ENCODE measurements at regions not wholly inside any gene's neighbourhood (a gene's known extent, or its start where the extent isn't known, plus 50 kb on each side); places are given as distances from the start of the nearest gene placed in this dataset.

DNA sequence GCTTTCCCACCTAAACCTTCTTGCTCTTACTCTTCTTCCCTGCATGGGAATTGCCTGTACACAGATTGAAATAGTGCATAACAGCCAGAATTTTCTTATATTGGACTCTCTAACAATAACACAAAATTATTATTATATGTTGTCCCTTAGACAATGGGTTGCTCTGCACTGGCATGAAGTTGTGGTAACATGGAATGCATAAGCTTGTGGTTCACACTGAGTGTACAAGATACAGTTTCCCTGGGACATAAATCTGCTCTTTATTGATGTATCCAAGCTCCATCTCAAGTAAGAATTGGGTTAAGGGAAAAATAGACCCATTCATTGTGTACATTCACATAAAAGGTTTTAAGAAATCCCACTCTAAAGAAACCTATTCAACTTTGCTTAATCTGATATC is 114.4 kb upstream of the NTF3 start:
- Mint-ChIP-seq H3K9me3 (ENCODE audit: low read depth) (peaks cover 52% of the 10 kb centered on the region), H3K36me3 (ENCODE audit: insufficient read depth) (peaks cover 6% of the 10 kb centered on the region), H3K27ac (no peak overlapping the region), H3K27me3 (peaks cover 6% of the 10 kb centered on the region), H3K4me3 (ENCODE audit: low read depth) (no peak overlapping the region), H3K4me1 (ENCODE audit: low read depth) (peaks cover 3% of the 10 kb centered on the region)
- TF ChIP-seq, protein P1, sequence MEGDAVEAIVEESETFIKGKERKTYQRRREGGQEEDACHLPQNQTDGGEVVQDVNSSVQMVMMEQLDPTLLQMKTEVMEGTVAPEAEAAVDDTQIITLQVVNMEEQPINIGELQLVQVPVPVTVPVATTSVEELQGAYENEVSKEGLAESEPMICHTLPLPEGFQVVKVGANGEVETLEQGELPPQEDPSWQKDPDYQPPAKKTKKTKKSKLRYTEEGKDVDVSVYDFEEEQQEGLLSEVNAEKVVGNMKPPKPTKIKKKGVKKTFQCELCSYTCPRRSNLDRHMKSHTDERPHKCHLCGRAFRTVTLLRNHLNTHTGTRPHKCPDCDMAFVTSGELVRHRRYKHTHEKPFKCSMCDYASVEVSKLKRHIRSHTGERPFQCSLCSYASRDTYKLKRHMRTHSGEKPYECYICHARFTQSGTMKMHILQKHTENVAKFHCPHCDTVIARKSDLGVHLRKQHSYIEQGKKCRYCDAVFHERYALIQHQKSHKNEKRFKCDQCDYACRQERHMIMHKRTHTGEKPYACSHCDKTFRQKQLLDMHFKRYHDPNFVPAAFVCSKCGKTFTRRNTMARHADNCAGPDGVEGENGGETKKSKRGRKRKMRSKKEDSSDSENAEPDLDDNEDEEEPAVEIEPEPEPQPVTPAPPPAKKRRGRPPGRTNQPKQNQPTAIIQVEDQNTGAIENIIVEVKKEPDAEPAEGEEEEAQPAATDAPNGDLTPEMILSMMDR (IDR thresholded peaks at IDR 0.05; ENCODE audit: unreplicated experiment) = no peak
- DNase-seq (ENCODE audit: low spot score, unreplicated experiment) = no peak

DNA sequence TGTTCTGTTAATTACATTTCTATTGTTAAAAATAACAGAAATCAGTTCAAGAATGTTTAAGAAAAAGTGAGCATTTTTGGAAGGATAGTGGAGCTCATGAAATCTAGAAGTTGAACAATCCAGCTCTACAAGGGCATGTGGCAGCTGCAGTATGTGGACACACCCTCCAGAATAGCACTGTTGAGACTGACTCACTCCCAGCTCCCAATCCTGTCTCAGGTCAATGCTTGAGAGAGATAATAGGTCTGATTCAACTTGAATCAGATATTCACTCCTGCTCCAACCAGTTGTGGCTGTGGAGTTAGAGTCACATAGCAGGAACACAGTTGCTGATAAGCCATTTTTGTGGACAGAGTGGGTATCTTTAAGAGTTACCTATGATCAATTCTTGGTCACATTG is 113.0 kb upstream of the NTF3 start:
- no peak overlapping the region for H3K27ac Mint-ChIP-seq
- H3K9me3 Mint-ChIP-seq (ENCODE audit: low read depth) = peaks cover 50% of the 10 kb centered on the region
- H3K27me3 Mint-ChIP-seq = peaks cover 10% of the 10 kb centered on the region
- peaks cover 3% of the 10 kb centered on the region for H3K4me1 Mint-ChIP-seq (ENCODE audit: low read depth)
- TF ChIP-seq, protein P1 (IDR thresholded peaks at IDR 0.05; ENCODE audit: unreplicated experiment) = no peak
- no peak overlapping the region for H3K4me3 Mint-ChIP-seq (ENCODE audit: low read depth)
- peaks cover 6% of the 10 kb centered on the region for H3K36me3 Mint-ChIP-seq (ENCODE audit: insufficient read depth)
- no peak for DNase-seq (ENCODE audit: low spot score, unreplicated experiment)

DNA sequence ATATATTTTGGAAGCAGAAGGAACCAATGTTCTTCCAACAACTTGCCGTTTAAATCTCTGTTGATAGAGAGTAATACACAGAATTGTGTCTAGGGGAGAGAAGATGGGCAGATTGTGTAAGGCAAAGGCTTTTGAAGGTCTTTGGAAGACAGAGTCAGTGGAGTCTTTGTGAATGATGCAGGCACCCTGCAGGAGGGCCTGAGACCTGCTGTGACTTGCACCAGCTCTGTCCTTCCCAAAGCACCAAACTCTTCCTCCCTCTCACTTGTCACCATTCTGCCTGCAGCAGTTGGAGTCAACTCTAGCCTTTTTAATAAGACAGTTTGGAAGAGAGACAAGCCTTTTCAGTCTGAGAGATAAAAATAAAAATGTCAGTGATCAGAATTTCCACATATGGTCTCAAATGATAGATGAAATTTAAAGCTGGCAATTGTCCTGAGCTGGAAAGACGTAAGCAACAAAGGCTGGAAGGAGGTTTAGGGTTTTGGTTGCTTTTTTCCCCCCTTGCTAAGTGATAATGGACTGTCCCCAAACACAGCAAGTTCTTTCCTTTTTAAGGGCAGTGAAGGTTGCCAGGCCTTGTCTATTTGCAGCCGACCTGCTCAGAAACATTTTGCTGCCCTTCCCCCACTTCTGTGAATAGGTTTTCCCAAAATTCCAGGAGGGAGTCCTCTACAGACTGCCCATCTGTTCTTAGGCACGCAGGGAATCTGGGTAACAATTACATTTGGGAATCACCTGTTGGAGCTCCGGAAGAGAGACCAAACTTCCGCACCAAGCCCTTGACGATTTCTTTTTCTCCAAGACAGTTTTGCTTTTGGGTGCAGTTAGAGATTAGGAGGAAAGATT is 103.0 kb upstream of the NTF3 start:
- TF ChIP-seq, protein P1 (IDR thresholded peaks at IDR 0.05; ENCODE audit: unreplicated experiment) = no peak
- Mint-ChIP-seq H3K9me3 (ENCODE audit: low read depth) (peaks cover 7% of the 10 kb centered on the region), H3K27me3 (peaks cover 46% of the 10 kb centered on the region), H3K4me3 (ENCODE audit: low read depth) (no peak overlapping the region), H3K4me1 (ENCODE audit: low read depth) (no peaks in the 10 kb centered on the region), H3K27ac (no peak overlapping the region), H3K36me3 (ENCODE audit: insufficient read depth) (no peaks in the 10 kb centered on the region)
- DNase-seq (ENCODE audit: low spot score, unreplicated experiment) = no peak

DNA sequence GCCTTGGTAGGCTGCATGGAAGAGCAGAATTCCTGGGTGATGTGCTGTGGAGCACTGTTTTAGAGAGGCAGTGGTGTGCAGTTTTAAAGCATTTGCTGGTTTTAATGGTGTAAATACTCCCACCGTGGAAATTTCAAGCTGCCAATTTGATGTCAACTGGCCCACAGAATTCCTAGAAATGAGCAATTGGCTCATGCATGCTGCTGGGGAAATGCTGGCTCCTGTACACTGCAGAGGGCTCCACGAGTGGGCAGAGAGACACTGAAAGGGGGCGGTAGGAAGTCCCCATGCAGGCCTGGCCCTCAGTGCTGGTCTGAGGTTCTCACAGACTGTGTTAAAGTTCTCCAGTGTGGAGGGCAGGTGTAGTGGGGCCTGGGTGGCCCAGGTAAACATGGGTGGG is 99.4 kb upstream of the NTF3 start:
- H3K4me3 Mint-ChIP-seq (ENCODE audit: low read depth) = no peak overlapping the region
- peaks cover 3% of the 10 kb centered on the region for H3K4me1 Mint-ChIP-seq (ENCODE audit: low read depth)
- TF ChIP-seq, protein P1 (IDR thresholded peaks at IDR 0.05; ENCODE audit: unreplicated experiment) = no peak
- no peak overlapping the region for H3K27ac Mint-ChIP-seq
- no peaks in the 10 kb centered on the region for H3K36me3 Mint-ChIP-seq (ENCODE audit: insufficient read depth)
- H3K27me3 Mint-ChIP-seq = peaks cover 62% of the 10 kb centered on the region
- DNase-seq (ENCODE audit: low spot score, unreplicated experiment) = no peak
- no peaks in the 10 kb centered on the region for H3K9me3 Mint-ChIP-seq (ENCODE audit: low read depth)

DNA sequence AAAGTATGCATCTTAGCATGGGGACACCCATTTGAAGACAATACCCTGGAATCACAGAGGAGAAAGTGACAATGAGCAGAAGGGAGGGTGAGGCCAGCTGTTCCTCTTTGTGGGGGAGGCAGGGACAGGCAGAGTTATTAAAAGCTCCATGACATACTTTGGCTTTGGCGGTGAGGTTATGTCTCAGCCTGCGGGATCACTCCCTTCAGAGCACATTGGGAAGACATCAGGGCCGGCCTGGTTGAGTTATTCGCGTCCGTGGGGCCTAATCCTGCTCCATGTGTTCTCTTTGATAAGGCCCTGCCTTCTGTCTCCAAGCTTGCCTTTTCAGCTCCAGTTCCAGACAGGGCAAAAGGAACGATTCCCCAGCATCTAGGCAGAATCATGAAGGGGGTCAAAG is 98.8 kb upstream of the NTF3 start:
- DNase-seq (ENCODE audit: low spot score, unreplicated experiment) = no peak
- Mint-ChIP-seq H3K36me3 (ENCODE audit: insufficient read depth) (no peaks in the 10 kb centered on the region), H3K27ac (no peak overlapping the region), H3K4me1 (ENCODE audit: low read depth) (peaks cover 3% of the 10 kb centered on the region), H3K27me3 (peaks cover 62% of the 10 kb centered on the region), H3K9me3 (ENCODE audit: low read depth) (no peaks in the 10 kb centered on the region), H3K4me3 (ENCODE audit: low read depth) (no peak overlapping the region)
- TF ChIP-seq, protein P1 (IDR thresholded peaks at IDR 0.05; ENCODE audit: unreplicated experiment) = no peak
